Right lobe of liver (tissue), 6 donors: ENCODE measurements at regions not wholly inside any gene's neighbourhood (a gene's known extent, or its start where the extent isn't known, plus 50 kb on each side); places are given as distances from the start of the nearest gene placed in this dataset.

Source experiments
- ATAC-seq, 4 donors: fragments of 200-7000 bp; cut with Tn5 transposase; one replicate each; pipeline ENCODE4 v1.9.1; 2020; ENCODE audit warnings: mild to moderate bottlenecking in 4 of 4, moderate library complexity in 4 of 4
- DNase-seq, 3 donors: peaks; one replicate each; pipeline ENCODE4 v3.0.0-alpha.2; 2020
- H3K27ac ChIP-seq, 3 donors: fragments of 200-600 bp; one replicate each; pipeline ENCODE4 v1.8.0; 2022
- H3K27me3 ChIP-seq, 2 donors: fragments of 200-600 bp; one replicate each; pipeline ENCODE4 v1.8.0; 2022
- H3K36me3 ChIP-seq, 4 donors: fragments of 200-600 bp; sonication (generic) in 1 of 4; one replicate each; pipeline versions ENCODE4 v1.5.1 to v1.8.0; 2017 to 2022; ENCODE audit warnings: control low read depth in 1 of 4
- H3K4me1 ChIP-seq, 4 donors: fragments of 200-600 bp; sonication (generic) in 1 of 4; one replicate each; pipeline versions ENCODE4 v1.5.1 to v1.8.0; 2017 to 2022; ENCODE audit warnings: control low read depth in 1 of 4
- H3K4me3 ChIP-seq, 3 donors: fragments of 200-600 bp; one replicate each; pipeline ENCODE4 v1.8.0; 2022
- H3K9me3 ChIP-seq, 4 donors: fragments of 200-600 bp; sonication (generic) in 1 of 4; one replicate each; pipeline versions ENCODE4 v1.5.1 to v1.8.0; 2017 to 2022; ENCODE audit warnings: control low read depth in 1 of 4
- CTCF ChIP-seq, 4 donors: fragments of 200-600 bp in 3 of 4; fragments of 450-650 bp in 1 of 4; IDR thresholded peaks; one replicate each; pipeline versions ENCODE4 v1.5.1 to v1.8.0; 2016 to 2022; ENCODE audit warnings: antibody characterized with exemption in 4 of 4, mild to moderate bottlenecking in 2 of 4
- POLR2A ChIP-seq: fragments of 450-650 bp; IDR thresholded peaks from one replicate; pipeline ENCODE4 v1.6.1; 2017; ENCODE audit warnings: antibody characterized with exemption, mild to moderate bottlenecking
- WGBS: methylation state at CpG from one replicate; pipeline ENCODE4 v1.1.6; 2018; ENCODE audit warnings: low coverage, low lambda C conversion rate; ENCODE audit not compliant: insufficient coverage; ENCODE audit errors: missing lambda C conversion rate; 5-methylcytosine and 5-hydroxymethylcytosine counted together
- intact Hi-C, 2 donors: fragments of 100-400 bp; cut with DNase I; formaldehyde crosslinking; loops; one replicate each; pipeline versions ENCODE4 v1.11.2 to v1.14.1; 2022
- donor health status: DM: no; HTN: yes; CAD: no.
- donor health status: DM: no; HTN: no; CAD: no.
- donor health status: DM: no; HTN: no; CAD: no.
- donor health status: DM: no; HTN: yes; CAD: no.
- donor health status: DM: no; HTN: yes; CAD: no.

GRCh38 chr20:10739566-10739965 is 65.8 kb upstream of the JAG1 start:
- no peak for TF ChIP-seq CTCF (IDR thresholded peaks at IDR 0.05)
- TF ChIP-seq POLR2A, result no peak
- Histone ChIP-seq H3K36me3 (no peaks in the 10 kb centered on the region), H3K4me1 (no peaks in the 10 kb centered on the region), H3K4me3 (peak overlapping the region in 1 of 3 donors; percentile 9), H3K27me3 (no peaks in the 10 kb centered on the region), H3K27ac (no peak overlapping the region), H3K9me3 (no peaks in the 10 kb centered on the region)
- 37% methylated on average over 7 of the region's 7 CpGs for WGBS
- DNase-seq, result no peak
- intact Hi-C loops, result no loop called here
- peak; percentile 44 to 66 (median 58) for ATAC-seq

GRCh38 chr20:10741060-10741459 is 67.3 kb upstream of the JAG1 start:
- H3K27ac ChIP-seq, result no peak overlapping the region
- intact Hi-C loops, result no loop called here
- H3K27me3 ChIP-seq, result no peaks in the 10 kb centered on the region
- no peaks in the 10 kb centered on the region for H3K9me3 ChIP-seq
- TF ChIP-seq CTCF (IDR thresholded peaks at IDR 0.05), result no peak
- no peak for ATAC-seq
- no peaks in the 10 kb centered on the region for H3K4me1 ChIP-seq
- no peak for DNase-seq
- WGBS, result 31% methylated on average over 5 of the region's 5 CpGs
- no peak overlapping the region for H3K4me3 ChIP-seq
- H3K36me3 ChIP-seq, result no peaks in the 10 kb centered on the region

- 83% methylated on average over 5 of the region's 5 CpGs for WGBS
- DNase-seq (no peak), ATAC-seq (no peak)
- Histone ChIP-seq H3K9me3 (no peaks in the 10 kb centered on the region), H3K4me1 (no peaks in the 10 kb centered on the region), H3K4me3 (no peak overlapping the region), H3K27ac (no peak overlapping the region), H3K36me3 (no peaks in the 10 kb centered on the region), H3K27me3 (no peaks in the 10 kb centered on the region)
- intact Hi-C loops, result no loop called here
- no peak for TF ChIP-seq CTCF (IDR thresholded peaks at IDR 0.05)
- TF ChIP-seq POLR2A, result no peak
These were observed 72.0 kb upstream of the JAG1 start for GRCh38 chr20:10745790-10746189.

GRCh38 chr20:10747019-10747418 is 73.2 kb upstream of the JAG1 start:
- 70% methylated on average over 6 of the region's 6 CpGs for WGBS
- Histone ChIP-seq H3K36me3 (no peaks in the 10 kb centered on the region), H3K27ac (no peak overlapping the region), H3K4me1 (no peaks in the 10 kb centered on the region), H3K27me3 (no peaks in the 10 kb centered on the region), H3K9me3 (no peaks in the 10 kb centered on the region), H3K4me3 (no peak overlapping the region)
- intact Hi-C loops, result no loop called here
- DNase-seq, result no peak
- TF ChIP-seq POLR2A, result no peak
- no peak for TF ChIP-seq CTCF (IDR thresholded peaks at IDR 0.05)
- no peak for ATAC-seq

GRCh38 chr20:10749084-10749483 is 75.3 kb upstream of the JAG1 start:
- no peak for ATAC-seq
- intact Hi-C loops, result no loop called here
- Histone ChIP-seq H3K27ac (no peak overlapping the region), H3K27me3 (no peaks in the 10 kb centered on the region), H3K9me3 (no peaks in the 10 kb centered on the region), H3K36me3 (no peaks in the 10 kb centered on the region), H3K4me3 (no peak overlapping the region), H3K4me1 (no peaks in the 10 kb centered on the region)
- TF ChIP-seq POLR2A (no peak), CTCF (IDR thresholded peaks at IDR 0.05) (no peak)
- DNase-seq, result no peak
